ENCODE measurements at regions not wholly inside any gene's neighbourhood (a gene's known extent, or its start where the extent isn't known, plus 50 kb on each side); places are given as distances from the start of the nearest gene placed in this dataset.

DNA sequence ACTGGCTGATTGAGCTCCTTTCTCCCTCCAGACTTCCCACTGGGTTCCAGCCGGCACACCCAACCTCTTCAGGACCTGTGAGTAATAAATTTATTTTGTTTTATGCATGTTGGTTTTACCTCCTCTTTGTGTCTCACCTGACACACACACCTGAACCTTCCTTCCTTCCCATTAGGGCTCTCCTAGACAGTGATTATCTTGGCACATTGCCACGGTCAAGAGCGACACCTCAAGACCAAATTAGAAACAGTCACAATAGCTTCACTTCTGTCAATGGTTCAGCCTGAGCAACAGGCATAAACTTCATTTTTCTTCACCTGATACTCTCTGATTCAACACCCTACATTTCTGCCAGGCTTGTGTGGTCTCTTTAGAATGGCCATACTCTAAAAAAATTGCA, 296.3 kb upstream of the SMARCA2 start:
- DNase-seq (ENCODE audit: low read depth), result peak; percentile 15
- no peak for TF ChIP-seq CTCF (IDR thresholded peaks at IDR 0.05; ENCODE audit: insufficient read depth, low read depth, low read length, missing control alignments)
- no peak overlapping the region for H3K4me3 ChIP-seq (ENCODE audit: low read depth, low read length)

GRCh38 chr9:1721196-1721595, 294.0 kb upstream of the SMARCA2 start:
- DNase-seq (ENCODE audit: low read depth), result no peak
- H3K4me3 ChIP-seq (ENCODE audit: low read depth, low read length), result no peak overlapping the region

DNA sequence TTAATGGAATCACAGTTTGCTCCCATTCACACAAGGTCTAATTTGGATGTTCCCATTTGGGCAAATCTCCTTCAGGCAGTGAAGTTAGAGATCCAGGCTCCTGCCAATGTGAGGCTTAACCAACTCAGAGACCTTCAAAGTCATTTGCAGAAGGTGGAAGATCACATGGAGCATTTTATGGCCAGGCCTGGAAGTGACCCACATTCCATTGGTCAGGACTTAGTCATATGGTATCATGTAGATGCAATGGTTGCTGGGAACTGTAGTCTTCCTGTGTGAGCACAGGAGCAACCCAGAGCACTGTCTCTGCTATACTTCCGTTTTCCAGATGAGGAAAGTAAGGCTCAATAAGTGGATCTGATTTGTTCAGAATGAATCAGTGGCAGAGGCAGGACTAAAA, 292.7 kb upstream of the SMARCA2 start:
- peak; percentile 41 for DNase-seq (ENCODE audit: low read depth)
- no peak for TF ChIP-seq CTCF (IDR thresholded peaks at IDR 0.05; ENCODE audit: insufficient read depth, low read depth, low read length, missing control alignments)
- H3K4me3 ChIP-seq (ENCODE audit: low read depth, low read length), result no peak overlapping the region

More at GRCh38 chr9:1721196-1721595, 294.0 kb upstream of the SMARCA2 start:
- TF ChIP-seq CTCF (IDR thresholded peaks at IDR 0.05; ENCODE audit: insufficient read depth, low read depth, low read length, missing control alignments), result no peak

- no peak for TF ChIP-seq CTCF (IDR thresholded peaks at IDR 0.05; ENCODE audit: insufficient read depth, low read depth, low read length, missing control alignments)
- H3K4me3 ChIP-seq (ENCODE audit: low read depth, low read length), result no peak overlapping the region
- DNase-seq (ENCODE audit: low read depth), result no peak
These were observed 291.6 kb upstream of the SMARCA2 start for GRCh38 chr9:1723522-1724015.

GRCh38 chr9:1726993-1727759, 288.0 kb upstream of the SMARCA2 start:
- TF ChIP-seq CTCF (IDR thresholded peaks at IDR 0.05; ENCODE audit: insufficient read depth, low read depth, low read length, missing control alignments), result peak; percentile 33
- no peak overlapping the region for H3K4me3 ChIP-seq (ENCODE audit: low read depth, low read length)
- peak; percentile 56 for DNase-seq (ENCODE audit: low read depth)

GRCh38 chr9:1729631-1730030, 285.5 kb upstream of the SMARCA2 start:
- TF ChIP-seq CTCF (IDR thresholded peaks at IDR 0.05; ENCODE audit: insufficient read depth, low read depth, low read length, missing control alignments), result no peak
- H3K4me3 ChIP-seq (ENCODE audit: low read depth, low read length), result no peak overlapping the region
- DNase-seq (ENCODE audit: low read depth), result no peak

GRCh38 chr9:1732670-1733069, 282.5 kb upstream of the SMARCA2 start:
- peak; percentile 35 for DNase-seq (ENCODE audit: low read depth)
- no peak overlapping the region for H3K4me3 ChIP-seq (ENCODE audit: low read depth, low read length)
- peak; percentile 43 for TF ChIP-seq CTCF (IDR thresholded peaks at IDR 0.05; ENCODE audit: insufficient read depth, low read depth, low read length, missing control alignments)
